NCI-H774 (cell line): ENCODE measurements at regions not wholly inside any gene's neighbourhood (a gene's known extent, or its start where the extent isn't known, plus 50 kb on each side); places are given as distances from the start of the nearest gene placed in this dataset.

ENCODE experiments used
- DNase-seq: peaks from one replicate; lab custom pipeline; 2025; lab: John Stamatoyannopoulos, UW

DNA sequence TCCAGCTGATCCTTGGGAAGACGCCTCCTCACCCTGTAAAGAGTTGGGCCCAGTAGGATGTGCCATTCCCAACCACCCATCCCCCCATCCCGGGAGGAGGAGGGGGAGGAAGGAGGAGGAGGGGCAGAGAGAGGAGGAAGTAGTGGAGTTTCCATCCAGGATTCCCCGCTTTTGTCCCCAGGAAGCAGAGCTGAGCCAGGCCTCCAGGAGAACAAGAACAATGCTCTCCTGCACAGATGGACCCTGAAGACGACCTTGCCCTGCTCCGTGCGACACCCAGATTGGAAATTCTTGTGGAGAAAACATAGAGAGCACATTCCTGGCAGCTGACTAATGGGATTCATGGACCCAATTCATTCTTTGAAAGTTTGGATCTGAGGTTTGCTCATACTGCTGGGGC is 132.3 kb upstream of the CRY1 start:
- DNase-seq, result no peak

- DNase-seq, result no peak
Measured at GRCh38 chr12:107226126-107226525, 132.8 kb upstream of the CRY1 start.

DNA sequence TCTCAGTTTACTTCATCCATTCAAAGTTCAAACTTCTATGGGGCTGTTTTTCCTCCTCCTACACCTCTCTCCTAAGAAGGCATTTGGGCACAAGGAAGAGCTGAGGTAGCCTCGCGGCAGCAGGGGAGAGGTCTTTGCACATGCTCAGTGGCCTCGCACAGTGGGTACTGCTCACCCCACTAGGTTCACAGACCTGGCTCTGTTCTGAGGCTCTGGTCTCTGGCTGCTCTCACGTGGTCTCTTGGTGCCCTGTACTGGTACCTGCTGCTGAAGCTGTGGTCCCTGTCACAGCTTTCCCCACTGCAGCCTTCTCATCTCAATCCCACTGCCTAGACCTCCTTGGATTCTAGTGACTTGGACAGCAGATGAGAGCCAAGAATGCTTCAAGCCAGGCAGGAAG is 134.7 kb upstream of the CRY1 start:
- DNase-seq, result no peak

DNA sequence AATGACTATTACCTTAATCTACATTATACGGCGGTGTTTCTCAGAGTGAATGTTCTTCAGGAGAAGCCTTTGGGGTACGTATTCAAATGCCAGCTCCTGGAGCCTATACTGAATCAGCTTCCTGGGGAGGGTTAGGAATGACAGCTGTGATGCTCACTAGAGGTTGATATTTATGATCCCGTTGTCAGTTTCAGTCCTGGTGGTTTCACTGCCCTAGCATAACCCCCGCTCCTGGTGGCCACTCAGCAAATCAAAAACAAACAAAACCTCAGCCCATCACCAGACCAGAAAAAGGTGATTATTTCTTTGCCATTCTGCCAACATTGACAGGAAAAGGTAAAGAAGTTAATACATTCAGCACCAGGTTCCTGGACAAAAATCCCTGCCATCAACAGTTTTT is 136.5 kb upstream of the CRY1 start:
- no peak for DNase-seq

DNA sequence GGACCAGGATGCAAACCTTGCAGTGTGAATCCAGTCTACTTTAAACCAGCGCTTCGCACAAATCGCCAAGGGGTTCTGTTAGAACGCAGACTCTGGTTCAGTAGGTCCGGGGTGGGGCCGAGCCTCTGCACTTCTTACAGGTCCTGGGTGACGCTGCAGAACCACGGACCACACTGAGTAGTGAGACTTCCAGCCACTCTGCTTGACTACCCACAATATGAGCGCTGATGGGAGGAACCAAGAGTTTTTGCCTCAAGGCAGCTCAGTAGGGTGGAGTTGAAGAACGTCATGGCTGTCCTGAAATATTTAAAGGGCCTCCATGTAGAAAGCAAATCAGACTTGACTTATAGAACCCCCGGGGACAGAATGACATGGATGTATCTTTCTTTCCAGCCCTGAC is 138.0 kb upstream of the CRY1 start:
- DNase-seq, result no peak

DNA sequence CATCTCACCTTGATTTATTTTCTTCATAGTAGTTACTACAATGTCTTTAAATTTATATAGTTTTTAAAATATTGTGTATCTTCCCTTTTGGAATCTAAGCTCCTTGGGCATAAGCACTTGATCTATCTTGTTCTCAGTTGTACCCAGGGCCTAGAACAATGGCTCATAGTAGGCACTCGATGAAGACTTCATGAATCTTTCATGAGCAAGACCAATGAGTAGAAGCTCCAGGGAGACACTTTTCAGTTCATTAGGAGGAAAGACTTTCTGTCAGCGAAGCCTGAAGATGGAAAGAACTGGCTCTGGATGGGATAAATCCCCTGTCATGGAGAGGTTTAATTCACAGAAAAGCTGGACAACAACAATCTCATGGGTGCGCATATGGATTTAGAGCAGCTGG is 140.2 kb upstream of the CRY1 start:
- DNase-seq, result no peak

DNA sequence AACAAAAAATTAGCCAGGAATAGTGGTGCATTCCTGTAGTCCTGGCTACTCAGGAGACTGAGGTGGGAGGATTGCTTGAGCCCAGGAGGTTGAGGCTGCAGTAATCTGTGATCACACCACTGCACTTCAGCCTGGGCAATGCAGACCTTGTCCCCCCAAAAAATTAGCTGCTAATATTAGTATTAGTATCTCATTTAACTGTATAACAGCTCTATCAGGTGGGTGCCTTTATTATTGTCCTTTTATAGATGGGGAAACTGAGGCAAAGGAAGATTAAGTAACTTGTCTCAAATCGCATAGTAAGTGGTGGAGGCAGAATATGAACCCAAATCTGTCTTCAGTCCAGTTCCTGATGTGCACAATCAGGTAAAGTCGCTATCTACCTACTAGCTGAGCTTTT is 142.3 kb upstream of the CRY1 start:
- no peak for DNase-seq

DNA sequence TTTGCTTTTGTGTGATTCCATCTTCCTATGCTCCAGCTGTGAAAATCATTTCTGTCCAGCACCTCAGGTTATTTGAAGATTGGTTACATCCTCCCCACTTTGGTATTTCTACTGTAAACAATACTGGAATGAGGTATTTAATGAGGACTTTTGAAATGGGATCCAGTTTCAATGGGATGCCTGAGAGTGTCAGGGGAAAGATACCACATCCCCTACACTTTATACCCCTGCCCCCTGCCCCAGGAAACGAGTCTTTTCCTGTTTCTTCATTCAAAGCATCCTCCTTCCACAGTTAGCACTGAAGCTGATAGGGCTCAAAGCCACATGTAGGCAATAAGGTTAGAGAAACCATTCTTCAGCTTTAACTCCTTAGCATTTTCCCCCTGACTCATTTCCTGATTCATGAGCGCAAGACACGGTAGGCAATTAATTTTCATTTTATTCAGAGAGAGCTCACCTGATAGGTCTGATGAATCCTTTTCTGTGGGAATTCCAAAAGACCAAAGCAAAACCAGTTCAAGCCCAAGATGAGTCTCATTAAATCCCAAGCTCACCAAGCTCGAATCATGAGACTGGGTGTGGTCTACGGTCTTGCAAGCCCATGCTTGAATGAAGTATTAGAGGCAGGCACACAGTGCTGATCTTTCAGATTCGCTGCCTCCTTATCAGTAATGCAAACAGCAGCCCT is 143.6 kb upstream of the CRY1 start:
- no peak for DNase-seq

DNA sequence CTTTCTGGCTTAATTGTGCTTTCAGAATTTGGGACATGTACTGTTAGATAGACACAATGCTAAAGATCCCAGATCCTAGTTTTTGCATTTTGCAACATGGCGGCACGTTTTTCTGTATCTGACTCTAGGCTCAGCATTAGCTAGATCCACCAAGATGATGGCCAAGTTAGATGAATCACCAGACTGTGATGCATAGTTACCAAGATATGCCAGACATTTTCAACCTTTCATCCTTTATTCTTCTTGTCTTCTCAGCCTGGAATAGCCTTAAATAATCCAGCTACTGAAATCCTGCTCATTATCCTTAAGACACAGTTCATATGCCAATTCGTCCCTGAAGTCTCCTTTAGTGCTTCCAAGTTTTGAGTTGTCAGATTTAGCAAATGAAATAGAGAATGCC is 144.9 kb upstream of the CRY1 start:
- DNase-seq, result no peak

- no peak for DNase-seq
Measured at GRCh38 chr12:107241411-107241810, 148.1 kb upstream of the CRY1 start.

GRCh38 chr12:107242189-107242588 is 148.8 kb upstream of the CRY1 start:
- no peak for DNase-seq

DNA sequence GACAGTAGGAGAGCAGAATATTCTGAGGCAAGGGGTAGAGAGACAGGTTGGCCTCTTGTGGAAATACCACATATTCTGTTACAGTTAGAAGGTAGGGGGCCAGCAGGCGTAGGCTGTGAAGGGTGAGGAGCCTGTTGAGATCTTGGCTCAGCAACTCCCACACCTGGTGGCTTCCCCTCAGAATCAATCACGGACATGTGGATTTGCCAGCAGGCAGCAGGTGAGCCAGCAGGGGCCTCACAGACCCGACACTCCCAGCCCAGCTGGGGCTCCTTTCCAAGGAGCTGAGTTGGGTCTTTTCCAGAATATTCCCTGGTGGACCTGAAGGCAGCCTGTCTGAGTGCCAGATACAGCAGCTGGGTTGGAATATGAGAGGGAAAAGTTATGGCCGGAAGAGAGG is 150.0 kb upstream of the CRY1 start:
- no peak for DNase-seq

GRCh38 chr12:107244584-107244983 is 151.2 kb upstream of the CRY1 start:
- no peak for DNase-seq

- no peak for DNase-seq
Measured at GRCh38 chr12:107247650-107248049, 154.3 kb upstream of the CRY1 start.

GRCh38 chr12:107248187-107248586 is 154.8 kb upstream of the CRY1 start:
- no peak for DNase-seq

GRCh38 chr12:107251288-107251687 is 157.9 kb upstream of the CRY1 start:
- no peak for DNase-seq

- no peak for DNase-seq
Measured at GRCh38 chr12:107253361-107253760, 160.0 kb upstream of the CRY1 start.

DNA sequence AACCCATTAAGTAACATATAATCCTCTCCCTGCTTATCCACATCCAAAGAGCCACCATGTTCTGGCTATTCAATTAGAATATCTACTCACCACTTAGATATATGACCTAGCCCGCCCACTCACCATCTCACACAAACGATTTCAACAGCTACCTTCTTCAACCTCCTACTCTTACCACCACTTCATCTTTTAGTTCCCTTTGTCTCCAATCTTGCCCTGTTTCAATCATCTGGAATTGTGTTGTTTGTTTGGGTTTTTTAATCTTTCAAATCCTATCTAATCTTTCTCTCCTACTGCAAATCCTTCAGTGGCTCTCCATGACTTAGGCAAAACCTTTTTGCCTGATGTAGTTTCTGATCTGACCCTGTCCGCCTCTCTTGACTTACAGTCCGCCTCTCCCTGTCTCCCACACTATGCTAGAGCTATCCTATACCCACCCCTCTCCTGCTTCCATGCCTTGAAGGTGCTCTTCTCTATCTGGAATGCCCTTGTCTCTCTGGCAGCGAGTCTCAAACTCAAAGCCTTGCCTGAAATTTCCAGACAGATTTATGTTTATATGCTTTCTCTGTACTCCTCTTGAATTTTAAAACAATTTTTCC is 161.0 kb upstream of the CRY1 start:
- no peak for DNase-seq

GRCh38 chr12:107258780-107259179 is 165.4 kb upstream of the CRY1 start:
- DNase-seq, result no peak

- no peak for DNase-seq
Measured at GRCh38 chr12:107263980-107264379, 170.6 kb upstream of the CRY1 start.

GRCh38 chr12:107264667-107265066 is 171.3 kb upstream of the CRY1 start:
- no peak for DNase-seq

- DNase-seq, result no peak
Measured at GRCh38 chr12:107267604-107268003, 174.3 kb upstream of the CRY1 start.

GRCh38 chr12:107271523-107271922 is 178.2 kb upstream of the CRY1 start:
- no peak for DNase-seq

- DNase-seq, result no peak
Measured at GRCh38 chr12:107275530-107275929, 182.2 kb upstream of the CRY1 start.
